HCT116 (cell line): ENCODE measurements at regions not wholly inside any gene's neighbourhood (a gene's known extent, or its start where the extent isn't known, plus 50 kb on each side); places are given as distances from the start of the nearest gene placed in this dataset.

Experiments
- ATAC-seq: fragments of 200-7000 bp; cut with Tn5 transposase; 2 replicates; pipeline ENCODE4 v1.9.1; 2020; ENCODE audit warnings: mild to moderate bottlenecking, moderate library complexity
- BruUV-seq: library from RNA; stranded (reverse); fragments of 400-500 nt; replicated peaks from 2 replicates; lab custom pipeline; 2021; lab: Mats Ljungman, UMichigan
- CTCF ChIA-PET: fragments of 300-600 bp; sonication (Branson Sonifier 250); formaldehyde crosslinking; loops from one replicate; lab custom pipeline; 2021; ENCODE audit warnings: antibody characterized with exemption; lab: Charles Lee
- POLR2A ChIA-PET: fragments of 300-600, 350-600 bp; sonication (Branson Sonifier 250); formaldehyde crosslinking; loops from one replicate; lab custom pipeline; 2021; ENCODE audit warnings: antibody characterized with exemption; lab: Charles Lee
- RAD21 ChIA-PET, 2 experiments: fragments of 300-600 bp; sonication (Branson Sonifier 250); formaldehyde crosslinking; loops; one replicate each; lab custom pipeline; 2023; ENCODE audit warnings: low total read pairs in 2 of 2; ENCODE audit not compliant: uncharacterized antibody in 2 of 2, unreplicated experiment in 2 of 2, low non-redundant PET in 1 of 2; lab: Charles Lee
- DNase-seq: peaks from one replicate; pipeline ENCODE4 v3.0.0-alpha.2; 2010; ENCODE audit warnings: low read depth, low spot score
- H2AFZ ChIP-seq: fragments of 200-600 bp; shearing (Covaris generic), sonication (generic); 2 replicates; pipeline ENCODE4 v1.6.1; 2017; ENCODE audit warnings: low read depth, mixed run types, mixed read lengths, antibody characterized with exemption, low read length; ENCODE audit not compliant: poor library complexity, severe bottlenecking
- H3K27ac ChIP-seq: 2 replicates; pipeline ENCODE4 v1.5.1; 2012; ENCODE audit warnings: low read depth, low read length
- H3K27me3 ChIP-seq: fragments of 200-600 bp; sonication (generic); 2 replicates; pipeline ENCODE4 v1.6.1; 2016; ENCODE audit warnings: mixed run types, low read length, mixed read lengths; ENCODE audit not compliant: insufficient read depth
- H3K36me3 ChIP-seq, 2 experiments: fragments of 200-500 bp in 1 of 2; fragments of 200-600 bp in 1 of 2; sonication (Bioruptor generic) in 1 of 2; sonication (generic) in 1 of 2; 2 replicates each; pipeline versions ENCODE4 v1.5.1 to v1.6.1; 2014 to 2016; ENCODE audit warnings: low read length in 2 of 2, inconsistent platforms in 1 of 2, mixed read lengths in 1 of 2, mixed run types in 1 of 2; ENCODE audit not compliant: insufficient read depth in 2 of 2, control insufficient read depth in 1 of 2
- H3K4me1 ChIP-seq, 2 experiments: fragments of 200-600 bp in 1 of 2; sonication (generic) in 1 of 2; 2 replicates each; pipeline versions ENCODE4 v1.5.1 to v1.6.1; 2012 to 2017; ENCODE audit warnings: low read length in 2 of 2, inconsistent platforms in 1 of 2, mild to moderate bottlenecking in 1 of 2, mixed read lengths in 1 of 2, mixed run types in 1 of 2, moderate library complexity in 1 of 2; ENCODE audit not compliant: insufficient read depth in 2 of 2, control insufficient read depth in 1 of 2
- H3K4me2 ChIP-seq: fragments of 200-600 bp; sonication (generic); 2 replicates; pipeline ENCODE4 v1.6.1; 2017; ENCODE audit warnings: mixed run types, low read length, mixed read lengths
- H3K4me3 ChIP-seq, 2 experiments: fragments of 200-600 bp in 1 of 2; sonication (generic) in 1 of 2; replicated peaks in 1 of 2; 2 replicates each; pipeline ENCODE4 v1.5.1; 2011 to 2016; ENCODE audit warnings: low read length in 2 of 2, control low read depth in 1 of 2, low read depth in 1 of 2, mild to moderate bottlenecking in 1 of 2, mixed read lengths in 1 of 2, mixed run types in 1 of 2
- H3K79me2 ChIP-seq: fragments of 200-600 bp; sonication (generic); 2 replicates; pipeline ENCODE4 v1.6.1; 2017; ENCODE audit warnings: mild to moderate bottlenecking, mixed run types, low read length, moderate library complexity, mixed read lengths; ENCODE audit not compliant: insufficient read depth
- H3K9ac ChIP-seq: fragments of 200-600 bp; sonication (generic); 2 replicates; pipeline ENCODE4 v1.6.1; 2016; ENCODE audit warnings: low read length, mixed read lengths
- H3K9me2 ChIP-seq: fragments of 200-600 bp; sonication (generic), shearing (Covaris generic); 2 replicates; pipeline ENCODE4 v1.6.1; 2017; ENCODE audit warnings: mixed run types, mild to moderate bottlenecking, moderate library complexity; ENCODE audit not compliant: insufficient read depth
- H3K9me3 ChIP-seq, 2 experiments: fragments of 200-500 bp in 1 of 2; fragments of 200-600 bp in 1 of 2; sonication (Bioruptor generic) in 1 of 2; sonication (generic) in 1 of 2; 2 replicates each; pipeline ENCODE4 v1.6.1; 2014 to 2017; ENCODE audit warnings: low read length in 2 of 2, mixed read lengths in 2 of 2, inconsistent platforms in 1 of 2, low read depth in 1 of 2, mild to moderate bottlenecking in 1 of 2, mixed run types in 1 of 2, moderate library complexity in 1 of 2; ENCODE audit not compliant: control insufficient read depth in 1 of 2, insufficient read depth in 1 of 2
- H4K20me1 ChIP-seq: fragments of 200-600 bp; sonication (generic), shearing (Covaris generic); 2 replicates; pipeline ENCODE4 v1.6.1; 2017; ENCODE audit warnings: mixed run types, mild to moderate bottlenecking, moderate library complexity; ENCODE audit not compliant: insufficient read depth
- CBX3 ChIP-seq: IDR thresholded peaks from 2 replicates; pipeline ENCODE4 v1.6.1; 2012; ENCODE audit warnings: low read depth
- CEBPB ChIP-seq: IDR thresholded peaks from 2 replicates; pipeline ENCODE4 v1.6.1; 2012; ENCODE audit warnings: low read depth
- CTCF ChIP-seq, 3 experiments: fragments of 200-600 bp in 1 of 3; sonication (generic) in 1 of 3; IDR thresholded peaks in 2 of 3; conservative IDR thresholded peaks in 1 of 3; 2 replicates each; pipeline ENCODE4 v1.5.1; 2012 to 2017; ENCODE audit warnings: low read depth in 2 of 3, low read length in 2 of 3, antibody characterized with exemption in 1 of 3, borderline replicate concordance in 1 of 3, control low read depth in 1 of 3, mild to moderate bottlenecking in 1 of 3, mixed read lengths in 1 of 3, mixed run types in 1 of 3, moderate library complexity in 1 of 3; ENCODE audit not compliant: insufficient read depth in 1 of 3
- EGR1 ChIP-seq: IDR thresholded peaks from 2 replicates; pipeline ENCODE4 v1.6.1; 2012; ENCODE audit warnings: low read depth
- EZH2 ChIP-seq: fragments of 200-600 bp; sonication (generic); IDR thresholded peaks from 2 replicates; pipeline ENCODE4 v1.6.1; 2017; ENCODE audit warnings: antibody characterized with exemption, mixed run types
- EZH2phosphoT487 ChIP-seq: fragments of 200-600 bp; IDR thresholded peaks from 2 replicates; pipeline ENCODE4 v1.6.1; 2018; ENCODE audit warnings: antibody characterized with exemption, borderline replicate concordance
- FOSL1 ChIP-seq: IDR thresholded peaks from 2 replicates; pipeline ENCODE4 v1.6.1; 2012; ENCODE audit warnings: low read depth
- JUND ChIP-seq: IDR thresholded peaks from 2 replicates; pipeline ENCODE4 v1.6.1; 2012
- MAX ChIP-seq: IDR thresholded peaks from 2 replicates; pipeline ENCODE4 v1.6.1; 2012
- POLR2A ChIP-seq: IDR thresholded peaks from 2 replicates; pipeline ENCODE4 v1.7.0; 2011; ENCODE audit warnings: borderline replicate concordance; ENCODE audit not compliant: insufficient read depth, insufficient read length; ENCODE audit errors: extremely low read depth
- POLR2AphosphoS5 ChIP-seq: IDR thresholded peaks from 2 replicates; pipeline ENCODE4 v1.6.1; 2011; ENCODE audit warnings: mild to moderate bottlenecking, low read depth, low read length, moderate library complexity
- RAD21 ChIP-seq: IDR thresholded peaks from 2 replicates; pipeline ENCODE4 v1.6.1; 2012; ENCODE audit warnings: low read depth, mild to moderate bottlenecking
- SIN3A ChIP-seq: IDR thresholded peaks from 2 replicates; pipeline ENCODE4 v1.6.1; 2012; ENCODE audit warnings: low read depth
- SRF ChIP-seq: IDR thresholded peaks from 2 replicates; pipeline ENCODE4 v1.6.1; 2012; ENCODE audit warnings: low read depth
- TCF7L2 ChIP-seq: IDR thresholded peaks from 2 replicates; pipeline ENCODE4 v1.7.0; 2011; ENCODE audit warnings: borderline replicate concordance, inconsistent platforms; ENCODE audit not compliant: insufficient read depth, insufficient read length; ENCODE audit errors: extremely low read depth
- YY1 ChIP-seq: IDR thresholded peaks from 2 replicates; pipeline ENCODE4 v1.6.1; 2011; ENCODE audit warnings: low read length, low read depth, moderate library complexity, mild to moderate bottlenecking; ENCODE audit not compliant: insufficient replicate concordance; ENCODE audit errors: extremely low read depth
- ZNF274 ChIP-seq: fragments of 200-500 bp; sonication (Bioruptor generic); IDR thresholded peaks from 2 replicates; pipeline ENCODE4 v1.6.1; 2014; ENCODE audit warnings: mild to moderate bottlenecking, low read depth, low read length, inconsistent platforms
- intact Hi-C: fragments of 100-400 bp; cut with micrococcal nuclease; formaldehyde crosslinking; loops from 2 replicates; pipeline ENCODE4 v1.10.0; 2022
- TF ChIP-seq, protein P1 (sequence below): IDR thresholded peaks from 2 replicates; pipeline ENCODE4 v1.6.1; 2012

- no peak for TF ChIP-seq EGR1
- TF ChIP-seq EZH2 = no peak
Measured at GRCh38 chr19:28487999-28488398, 725.0 kb downstream of the UQCRFS1 start (continued).

DNA sequence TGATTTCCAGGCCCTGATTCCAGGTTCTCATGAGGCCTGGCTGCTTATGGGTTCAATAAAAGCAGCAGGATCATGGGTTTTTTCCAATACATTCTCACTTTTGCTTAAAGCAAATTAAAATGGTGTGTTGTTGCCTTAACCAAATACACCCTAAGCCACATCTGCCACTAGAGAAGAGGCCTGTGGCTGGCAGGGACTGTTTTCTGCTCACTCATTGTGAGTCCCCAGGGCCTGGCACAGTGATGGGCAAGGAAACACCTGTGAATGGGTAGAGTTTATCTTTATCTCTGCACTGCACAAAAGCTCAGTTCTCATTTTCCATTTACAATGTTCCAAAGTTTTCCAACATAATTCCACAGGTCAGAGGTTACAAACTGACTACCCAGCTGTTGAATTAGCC, 726.0 kb downstream of the UQCRFS1 start:
- no peaks in the 10 kb centered on the region for H4K20me1 ChIP-seq
- H3K27me3 ChIP-seq = no peaks in the 10 kb centered on the region
- ChIA-PET RAD21 (no interaction called here), CTCF (no interaction called here), POLR2A (no interaction called here)
- H3K9ac ChIP-seq = no peak overlapping the region
- H3K4me2 ChIP-seq = no peak overlapping the region
- intact Hi-C loops = no loop called here
- H3K36me3 ChIP-seq = no peaks in the 10 kb centered on the region
- no peaks in the 10 kb centered on the region for H3K79me2 ChIP-seq
- H3K9me2 ChIP-seq = no peaks in the 10 kb centered on the region
- TF ChIP-seq SIN3A (no peak), POLR2A (no peak), EZH2phosphoT487 (no peak)
- BruUV-seq = no TSS peak
- no peaks in the 10 kb centered on the region for H3K4me1 ChIP-seq
- H3K4me3 ChIP-seq = no peak overlapping the region
- H2AFZ ChIP-seq = no peak overlapping the region
- H3K9me3 ChIP-seq = peaks cover 6 to 23% of the 10 kb centered on the region in 2 experiments; a peak in 2 of 4 replicates
- DNase-seq (no peak), ATAC-seq (no peak)
- H3K27ac ChIP-seq = no peak overlapping the region

GRCh38 chr19:28486473-28486872, 726.5 kb downstream of the UQCRFS1 start:
- no peaks in the 10 kb centered on the region for H4K20me1 ChIP-seq
- BruUV-seq = no TSS peak
- no peak for DNase-seq
- no peaks in the 10 kb centered on the region for H3K79me2 ChIP-seq
- no peaks in the 10 kb centered on the region for H3K27me3 ChIP-seq
- H3K4me2 ChIP-seq = no peak overlapping the region
- CTCF ChIA-PET = no interaction called here
- RAD21 ChIA-PET = no interaction called here
- H3K27ac ChIP-seq = no peak overlapping the region
- no peak overlapping the region for H3K4me3 ChIP-seq
- H3K9me2 ChIP-seq = no peaks in the 10 kb centered on the region
- H2AFZ ChIP-seq = no peak overlapping the region
- ATAC-seq = no peak
- no peaks in the 10 kb centered on the region for H3K36me3 ChIP-seq
- no peak overlapping the region for H3K9ac ChIP-seq
- peaks cover 2 to 26% of the 10 kb centered on the region in 2 experiments; a peak in 2 of 4 replicates for H3K9me3 ChIP-seq
- intact Hi-C loops = no loop called here
- no peaks in the 10 kb centered on the region for H3K4me1 ChIP-seq
- POLR2A ChIA-PET = no interaction called here
- no peak for TF ChIP-seq SRF
- TF ChIP-seq CEBPB = no peak
- TF ChIP-seq RAD21 = no peak
- no peak for TF ChIP-seq CBX3
- TF ChIP-seq, protein P1, sequence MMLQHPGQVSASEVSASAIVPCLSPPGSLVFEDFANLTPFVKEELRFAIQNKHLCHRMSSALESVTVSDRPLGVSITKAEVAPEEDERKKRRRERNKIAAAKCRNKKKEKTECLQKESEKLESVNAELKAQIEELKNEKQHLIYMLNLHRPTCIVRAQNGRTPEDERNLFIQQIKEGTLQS = no peak
- no peak for TF ChIP-seq EZH2phosphoT487
- TF ChIP-seq TCF7L2 = no peak
- TF ChIP-seq POLR2AphosphoS5 = no peak
- no peak for TF ChIP-seq ZNF274
- no peak for TF ChIP-seq FOSL1
- TF ChIP-seq CTCF (IDR thresholded peaks at IDR 0.05 in 2 of 3, conservative IDR thresholded peaks at IDR 0.05 in 1 of 3; ENCODE audit: borderline replicate concordance in 1 of 3, insufficient read depth in 1 of 3, low read depth in 2 of 3, low read length in 2 of 3) = no peak
- TF ChIP-seq JUND = no peak
- TF ChIP-seq MAX = no peak
- no peak for TF ChIP-seq YY1
